Stomach (tissue), 4 donors: ENCODE measurements at regions not wholly inside any gene's neighbourhood (a gene's known extent, or its start where the extent isn't known, plus 50 kb on each side); places are given as distances from the start of the nearest gene placed in this dataset.

ENCODE experiments used
- CTCF ChIP-seq, 7 experiments: fragments of 450-650 bp in 4 of 7; fragments of 200-600 bp in 3 of 7; sonication (generic) in 3 of 7; IDR thresholded peaks; one replicate each; pipeline ENCODE4 v1.5.1; 2016 to 2019; ENCODE audit warnings: antibody characterized with exemption in 7 of 7, control low read depth in 2 of 7, mild to moderate bottlenecking in 1 of 7
- EP300 ChIP-seq: sonication (generic); formaldehyde crosslinking; IDR thresholded peaks from one replicate; pipeline ENCODE4 v1.6.1; 2017; ENCODE audit warnings: antibody characterized with exemption

- TF ChIP-seq CTCF (IDR thresholded peaks at IDR 0.05) (no peak), EP300 (no peak)
Measured at GRCh38 chr3:14324224-14324944, 78.0 kb upstream of the SLC6A6 start.
